ENCODE measurements at regions not wholly inside any gene's neighbourhood (a gene's known extent, or its start where the extent isn't known, plus 50 kb on each side); places are given as distances from the start of the nearest gene placed in this dataset.

DNA sequence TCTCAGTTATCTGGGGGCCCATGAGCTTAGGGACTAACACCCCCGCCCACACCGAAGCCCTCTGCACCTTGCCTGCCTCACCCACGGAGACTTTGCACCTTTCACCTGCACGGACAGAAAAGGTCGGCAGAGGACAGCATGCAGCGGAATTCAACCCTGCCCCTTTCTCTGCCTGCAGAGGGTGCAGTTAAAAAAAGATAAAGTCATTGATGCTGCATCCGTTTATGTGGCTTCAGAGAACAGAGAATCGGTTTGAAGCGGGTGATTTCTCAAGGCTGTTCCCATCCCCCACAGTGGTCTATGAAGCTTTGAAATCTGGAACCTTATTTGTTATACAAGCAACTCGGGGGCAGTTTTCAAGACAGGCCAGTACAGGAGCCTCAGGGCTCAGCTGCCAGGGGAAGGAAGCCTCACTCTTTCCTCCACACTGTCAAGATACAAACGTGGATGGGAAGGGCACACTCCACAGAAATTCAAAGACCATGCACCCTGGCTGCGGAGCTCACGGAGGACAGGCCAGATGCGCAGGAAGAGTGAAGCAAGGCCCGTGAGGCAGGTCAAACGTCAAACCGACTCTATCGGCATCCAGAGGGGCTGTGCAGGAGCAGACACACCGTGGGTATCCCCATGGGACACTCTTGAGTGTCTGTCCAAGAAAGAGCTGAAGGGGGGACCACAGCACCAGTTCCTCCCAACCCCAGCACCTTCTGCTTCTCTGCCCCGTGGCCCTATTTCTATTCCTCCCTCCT is 66.3 kb downstream of the INSIG1 start:
- TF ChIP-seq, protein P1, sequence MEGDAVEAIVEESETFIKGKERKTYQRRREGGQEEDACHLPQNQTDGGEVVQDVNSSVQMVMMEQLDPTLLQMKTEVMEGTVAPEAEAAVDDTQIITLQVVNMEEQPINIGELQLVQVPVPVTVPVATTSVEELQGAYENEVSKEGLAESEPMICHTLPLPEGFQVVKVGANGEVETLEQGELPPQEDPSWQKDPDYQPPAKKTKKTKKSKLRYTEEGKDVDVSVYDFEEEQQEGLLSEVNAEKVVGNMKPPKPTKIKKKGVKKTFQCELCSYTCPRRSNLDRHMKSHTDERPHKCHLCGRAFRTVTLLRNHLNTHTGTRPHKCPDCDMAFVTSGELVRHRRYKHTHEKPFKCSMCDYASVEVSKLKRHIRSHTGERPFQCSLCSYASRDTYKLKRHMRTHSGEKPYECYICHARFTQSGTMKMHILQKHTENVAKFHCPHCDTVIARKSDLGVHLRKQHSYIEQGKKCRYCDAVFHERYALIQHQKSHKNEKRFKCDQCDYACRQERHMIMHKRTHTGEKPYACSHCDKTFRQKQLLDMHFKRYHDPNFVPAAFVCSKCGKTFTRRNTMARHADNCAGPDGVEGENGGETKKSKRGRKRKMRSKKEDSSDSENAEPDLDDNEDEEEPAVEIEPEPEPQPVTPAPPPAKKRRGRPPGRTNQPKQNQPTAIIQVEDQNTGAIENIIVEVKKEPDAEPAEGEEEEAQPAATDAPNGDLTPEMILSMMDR (conservative IDR thresholded peaks at IDR 0.05 in 1 of 2, IDR thresholded peaks at IDR 0.05 in 1 of 2; ENCODE audit: extremely low read depth in 1 of 2, insufficient read depth in 1 of 2, low read depth in 1 of 2, low read length in 2 of 2), result no peak
- TF ChIP-seq EZH2 (IDR thresholded peaks at IDR 0.05; ENCODE audit: borderline replicate concordance, low read length), result no peak

Data from mammary epithelial cell (primary cell).